HG02943 (cell line): ENCODE measurements at regions not wholly inside any gene's neighbourhood (a gene's known extent, or its start where the extent isn't known, plus 50 kb on each side); places are given as distances from the start of the nearest gene placed in this dataset.
"Not testable (repeated sequence)": the region's sequence is repeated elsewhere in the genome, so short reads cannot be mapped to it uniquely, and the experiment has no call there.

Experiments
- ATAC-seq: cut with Tn5 transposase; IDR thresholded peaks from one replicate; pipeline ENCODE4 v1.9.1; 2021; ENCODE audit warnings: mild to moderate bottlenecking, low read depth, moderate library complexity; ENCODE audit not compliant: unreplicated experiment

DNA sequence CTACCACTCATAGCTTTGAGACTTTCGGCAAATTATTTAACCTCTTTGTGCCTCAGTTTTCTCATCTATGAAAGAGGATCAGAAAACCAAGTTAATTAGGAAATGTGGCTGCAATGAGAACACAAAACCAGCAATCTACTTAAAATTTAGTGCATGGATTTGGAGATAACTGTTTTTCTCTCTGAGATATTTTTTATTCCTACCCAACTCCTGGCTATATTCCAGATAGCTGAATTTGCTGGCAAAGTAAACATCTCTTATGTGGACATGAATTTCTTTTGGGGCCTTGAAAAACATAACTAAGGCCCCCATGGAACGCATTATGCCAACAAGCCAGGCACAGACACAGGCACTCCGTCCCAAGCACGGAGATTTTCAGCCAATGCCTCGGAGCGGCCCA, 53.4 kb upstream of the FOXN3 start:
- no peak for ATAC-seq

DNA sequence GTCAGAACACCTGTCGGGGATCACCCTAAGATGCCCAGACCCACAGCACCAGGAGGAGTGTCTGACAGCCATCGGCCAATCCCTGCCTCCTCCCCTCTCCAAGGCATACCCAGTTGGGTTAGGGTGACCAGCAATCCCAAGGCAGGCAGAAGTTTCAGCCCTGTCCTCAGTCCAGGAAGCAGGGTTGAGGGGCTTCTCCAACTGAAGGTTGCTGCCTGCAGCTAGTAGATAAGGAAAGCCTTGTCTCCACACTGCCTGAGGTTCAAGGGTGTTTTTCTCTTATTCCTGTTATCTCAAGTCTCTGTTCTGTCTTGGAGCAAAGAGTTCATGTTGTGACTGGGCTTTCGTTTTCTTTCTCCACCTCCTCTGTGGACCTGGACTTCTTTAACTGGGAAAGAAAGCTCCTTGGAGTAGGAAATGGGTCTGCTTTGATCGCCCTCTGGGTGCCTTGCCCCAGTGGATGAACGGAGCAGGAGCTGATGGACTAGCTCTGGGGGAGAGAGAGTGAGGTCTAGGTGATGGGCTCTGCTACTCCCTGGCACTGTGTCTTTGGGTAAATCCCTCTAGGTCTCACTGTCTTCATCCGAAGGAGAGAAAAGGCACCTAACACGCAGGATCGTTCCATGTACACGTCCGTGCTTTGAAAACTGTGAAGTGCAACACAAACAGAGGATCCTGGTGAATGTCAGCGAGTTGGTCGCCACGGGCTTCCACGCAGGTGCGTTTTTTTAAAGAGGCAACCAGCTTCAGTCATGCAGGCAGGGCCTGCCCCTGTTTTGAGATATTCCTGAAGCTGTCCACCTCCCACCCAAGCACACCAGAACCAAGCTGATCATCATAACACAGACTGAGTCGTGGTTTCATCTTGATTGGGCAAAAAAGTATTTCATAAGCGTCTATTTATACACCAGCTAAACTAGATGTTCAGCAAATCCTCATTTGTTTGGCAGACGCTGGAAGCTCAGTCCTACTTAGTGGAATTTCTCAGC, 52.5 kb upstream of the FOXN3 start:
- no peak for ATAC-seq

DNA sequence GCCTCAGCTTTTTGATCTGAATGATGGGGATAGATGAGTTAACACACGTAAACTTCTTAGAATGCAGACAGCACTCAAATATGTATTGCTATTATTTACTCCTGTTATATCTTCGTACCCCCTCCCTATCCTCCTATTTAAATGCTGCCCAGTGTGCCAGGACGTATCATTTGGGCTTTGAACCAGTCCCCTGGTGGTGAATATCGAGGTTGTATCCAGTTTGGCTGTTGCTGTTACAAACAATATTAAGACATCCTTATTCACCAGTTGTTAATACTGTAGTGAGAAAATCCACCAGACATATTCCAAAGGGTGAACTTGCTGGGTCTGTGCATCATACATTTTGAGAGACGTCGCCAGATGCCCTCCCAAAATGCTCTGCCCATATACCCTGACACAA, 51.5 kb upstream of the FOXN3 start:
- no peak for ATAC-seq

DNA sequence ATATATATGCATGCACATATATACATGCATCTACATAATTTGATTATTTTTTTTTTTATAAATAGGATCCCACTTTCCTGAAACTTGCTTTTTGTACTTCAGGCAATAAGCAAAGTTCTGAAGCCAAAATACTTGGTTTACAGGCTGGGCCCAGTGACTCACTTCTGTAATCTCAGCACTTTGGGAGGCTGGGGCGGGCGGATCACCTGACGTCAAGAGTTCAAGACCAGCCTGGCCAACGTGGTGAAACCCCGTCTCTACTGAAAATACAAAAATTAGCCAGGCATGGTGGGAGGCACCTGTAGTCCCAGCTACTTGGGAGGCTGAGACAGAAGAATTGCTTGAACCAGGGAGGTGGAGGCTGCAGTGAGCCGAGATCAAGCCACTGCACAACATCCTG, 51.0 kb upstream of the FOXN3 start:
- not testable (repeated sequence) for ATAC-seq

DNA sequence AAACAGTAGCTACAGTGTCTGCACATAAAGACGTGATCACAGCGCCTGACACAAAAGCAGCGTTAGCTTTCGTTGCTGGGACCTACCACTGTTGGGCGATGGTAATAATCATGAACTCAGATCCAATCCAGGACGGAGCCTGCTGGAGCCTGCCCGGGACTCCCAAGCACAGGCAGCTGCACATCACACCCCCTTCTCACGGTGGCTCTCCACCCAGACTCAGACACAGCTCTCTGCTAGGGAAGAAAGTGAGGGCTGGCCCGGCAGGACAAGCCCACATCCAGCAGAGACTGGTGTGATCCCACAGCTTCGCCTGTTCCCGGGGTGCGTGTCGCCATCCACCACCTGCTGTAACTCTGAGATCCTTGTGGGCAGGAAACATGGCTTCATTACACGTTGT, 49.9 kb upstream of the FOXN3 start:
- ATAC-seq: no peak
